SK-N-SH (cell line): ENCODE measurements at regions not wholly inside any gene's neighbourhood (a gene's known extent, or its start where the extent isn't known, plus 50 kb on each side); places are given as distances from the start of the nearest gene placed in this dataset.

Experiments
- JUND ChIP-seq: IDR thresholded peaks from 2 replicates; pipeline ENCODE4 v1.4.0; 2012
- POLR2AphosphoS5 ChIP-seq: IDR thresholded peaks from 2 replicates; pipeline ENCODE4 v1.6.1; 2012; ENCODE audit warnings: low read depth, low read length
- RAD21 ChIP-seq: IDR thresholded peaks from 2 replicates; pipeline ENCODE4 v1.6.1; 2012; ENCODE audit warnings: mild to moderate bottlenecking, low read length
- TF ChIP-seq, protein P1 (sequence below): fragments of 200-600 bp; sonication (generic); IDR thresholded peaks from 2 replicates; pipeline ENCODE4 v1.6.1; 2017; ENCODE audit warnings: antibody characterized with exemption, mild to moderate bottlenecking, moderate library complexity

DNA sequence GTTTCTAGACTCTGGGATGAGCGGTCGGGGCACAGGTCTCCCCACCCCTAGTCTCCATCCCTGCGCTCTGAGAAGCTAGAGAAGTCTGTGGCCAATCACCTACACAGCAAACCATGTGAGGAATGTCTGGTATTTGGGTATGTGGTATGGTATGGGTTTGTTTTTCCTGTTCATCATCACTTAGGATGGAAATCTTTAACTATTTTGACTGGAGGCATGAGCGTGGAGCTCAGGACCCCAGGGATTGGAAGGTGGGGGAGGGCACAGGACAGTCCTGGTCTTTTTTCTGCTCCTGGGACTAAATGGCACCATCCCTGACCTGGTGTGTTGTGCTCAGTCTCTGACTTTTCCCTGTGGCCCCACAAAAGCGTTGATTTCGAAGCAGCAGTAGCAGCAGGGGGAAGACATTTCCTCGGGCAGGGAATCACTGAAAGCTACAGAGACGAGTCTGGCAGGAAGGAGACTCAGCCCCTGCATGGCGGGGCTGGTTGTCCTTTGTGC, 191.7 kb upstream of the TPM1 start:
- TF ChIP-seq, protein P1, sequence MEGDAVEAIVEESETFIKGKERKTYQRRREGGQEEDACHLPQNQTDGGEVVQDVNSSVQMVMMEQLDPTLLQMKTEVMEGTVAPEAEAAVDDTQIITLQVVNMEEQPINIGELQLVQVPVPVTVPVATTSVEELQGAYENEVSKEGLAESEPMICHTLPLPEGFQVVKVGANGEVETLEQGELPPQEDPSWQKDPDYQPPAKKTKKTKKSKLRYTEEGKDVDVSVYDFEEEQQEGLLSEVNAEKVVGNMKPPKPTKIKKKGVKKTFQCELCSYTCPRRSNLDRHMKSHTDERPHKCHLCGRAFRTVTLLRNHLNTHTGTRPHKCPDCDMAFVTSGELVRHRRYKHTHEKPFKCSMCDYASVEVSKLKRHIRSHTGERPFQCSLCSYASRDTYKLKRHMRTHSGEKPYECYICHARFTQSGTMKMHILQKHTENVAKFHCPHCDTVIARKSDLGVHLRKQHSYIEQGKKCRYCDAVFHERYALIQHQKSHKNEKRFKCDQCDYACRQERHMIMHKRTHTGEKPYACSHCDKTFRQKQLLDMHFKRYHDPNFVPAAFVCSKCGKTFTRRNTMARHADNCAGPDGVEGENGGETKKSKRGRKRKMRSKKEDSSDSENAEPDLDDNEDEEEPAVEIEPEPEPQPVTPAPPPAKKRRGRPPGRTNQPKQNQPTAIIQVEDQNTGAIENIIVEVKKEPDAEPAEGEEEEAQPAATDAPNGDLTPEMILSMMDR = no peak
- TF ChIP-seq RAD21 (no peak), JUND (peak; percentile 78), POLR2AphosphoS5 (peak; percentile 62; the same call in 1 of the 2 replicates)
